ENCODE measurements at regions not wholly inside any gene's neighbourhood (a gene's known extent, or its start where the extent isn't known, plus 50 kb on each side); places are given as distances from the start of the nearest gene placed in this dataset.

- DNase-seq (ENCODE audit: low read depth), result no peak
These were observed 148.7 kb downstream of the ZIC5 start for GRCh38 chr13:99822820-99823219.

- DNase-seq (ENCODE audit: low read depth), result no peak
These were observed 149.8 kb downstream of the ZIC5 start for GRCh38 chr13:99821741-99822140.

GRCh38 chr13:99819967-99820366, 151.6 kb downstream of the ZIC5 start:
- no peak for DNase-seq (ENCODE audit: low read depth)

GRCh38 chr13:99816321-99816720, 155.2 kb downstream of the ZIC5 start:
- no peak for DNase-seq (ENCODE audit: low read depth)

- DNase-seq (ENCODE audit: low read depth), result no peak
These were observed 158.1 kb downstream of the ZIC5 start for GRCh38 chr13:99813336-99814095.

GRCh38 chr13:99812625-99813024, 158.9 kb downstream of the ZIC5 start:
- DNase-seq (ENCODE audit: low read depth), result no peak

GRCh38 chr13:99811067-99811700, 160.4 kb downstream of the ZIC5 start:
- no peak for DNase-seq (ENCODE audit: low read depth)

- no peak for DNase-seq (ENCODE audit: low read depth)
These were observed 161.6 kb downstream of the ZIC5 start for GRCh38 chr13:99809926-99810325.

GRCh38 chr13:99809496-99809895, 162.1 kb downstream of the ZIC5 start:
- no peak for DNase-seq (ENCODE audit: low read depth)

- no peak for DNase-seq (ENCODE audit: low read depth)
These were observed 162.8 kb downstream of the ZIC5 start for GRCh38 chr13:99808786-99809185.

GRCh38 chr13:99806671-99807070, 164.9 kb downstream of the ZIC5 start:
- no peak for DNase-seq (ENCODE audit: low read depth)

- DNase-seq (ENCODE audit: low read depth), result no peak
These were observed 166.2 kb downstream of the ZIC5 start for GRCh38 chr13:99805361-99805760.

- DNase-seq (ENCODE audit: low read depth), result no peak
These were observed 168.4 kb downstream of the ZIC5 start for GRCh38 chr13:99803141-99803540.

- no peak for DNase-seq (ENCODE audit: low read depth)
These were observed 169.2 kb downstream of the ZIC5 start for GRCh38 chr13:99802416-99802815.

- no peak for DNase-seq (ENCODE audit: low read depth)
These were observed 170.6 kb downstream of the ZIC5 start for GRCh38 chr13:99800951-99801350.

GRCh38 chr13:99800011-99800410, 171.6 kb downstream of the ZIC5 start:
- no peak for DNase-seq (ENCODE audit: low read depth)

GRCh38 chr13:99798756-99799155, 172.8 kb downstream of the ZIC5 start:
- no peak for DNase-seq (ENCODE audit: low read depth)

- DNase-seq (ENCODE audit: low read depth), result no peak
These were observed 173.9 kb downstream of the ZIC5 start for GRCh38 chr13:99797691-99798090.

GRCh38 chr13:99796175-99796819, 175.3 kb downstream of the ZIC5 start:
- no peak for DNase-seq (ENCODE audit: low read depth)

- no peak for DNase-seq (ENCODE audit: low read depth)
These were observed 179.3 kb downstream of the ZIC5 start for GRCh38 chr13:99792079-99792921.

- DNase-seq (ENCODE audit: low read depth), result no peak
These were observed 188.9 kb downstream of the ZIC5 start for GRCh38 chr13:99782669-99783068.

- no peak for DNase-seq (ENCODE audit: low read depth)
These were observed 193.1 kb downstream of the ZIC5 start for GRCh38 chr13:99778500-99778899.
